NCI-H2196 treated with DMSO at 0.1 percent for 48 hours (cell line): ENCODE measurements at regions not wholly inside any gene's neighbourhood (a gene's known extent, or its start where the extent isn't known, plus 50 kb on each side); places are given as distances from the start of the nearest gene placed in this dataset.

Source experiments
- DNase-seq: peaks from one replicate; lab custom pipeline; 2025; ENCODE audit not compliant: unreplicated experiment; lab: John Stamatoyannopoulos, UW

GRCh38 chr5:90135779-90136378, 273.7 kb downstream of the CETN3 start:
- DNase-seq: no peak

DNA sequence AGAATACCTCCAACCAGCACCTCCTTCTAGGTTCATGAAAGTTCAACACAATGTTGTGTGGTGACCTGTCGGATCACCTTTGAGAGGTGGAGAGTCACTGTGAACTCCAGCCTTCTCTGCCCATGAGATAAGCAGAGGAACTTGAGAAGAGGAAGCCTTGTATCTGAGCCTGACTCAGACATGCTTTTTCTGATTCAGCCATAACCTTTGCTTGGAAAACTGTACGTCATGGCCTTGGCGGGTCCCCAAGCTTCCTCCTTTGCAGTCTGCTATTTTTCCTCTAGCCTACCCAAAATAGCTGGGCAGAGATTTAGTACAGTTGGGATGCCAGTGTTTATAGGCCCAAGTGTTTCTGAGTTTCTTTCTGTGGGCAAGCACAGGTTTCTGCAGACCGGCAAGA, 274.7 kb downstream of the CETN3 start:
- no peak for DNase-seq

DNA sequence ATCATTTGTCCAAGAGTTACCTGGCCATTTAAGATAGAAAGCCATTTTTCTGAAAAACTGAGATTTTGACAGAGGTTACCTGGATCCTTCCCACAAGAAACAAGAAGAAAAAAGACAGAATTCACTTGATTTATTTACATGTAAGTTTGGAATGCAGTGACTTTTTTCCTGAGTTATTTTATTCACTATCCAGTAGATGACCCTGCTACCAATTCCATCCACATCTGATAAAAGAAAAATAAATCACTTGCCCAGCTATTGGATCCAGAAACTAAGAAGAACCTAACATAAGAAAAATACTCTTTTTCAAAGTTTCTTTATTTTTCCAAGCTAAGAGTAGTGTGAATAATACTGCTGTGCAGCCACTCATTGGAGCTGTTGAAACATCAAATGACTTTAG, 275.2 kb downstream of the CETN3 start:
- no peak for DNase-seq

GRCh38 chr5:90133941-90134340, 275.6 kb downstream of the CETN3 start:
- no peak for DNase-seq

- no peak for DNase-seq
Measured at GRCh38 chr5:90131383-90132133, 278.0 kb downstream of the CETN3 start.

DNA sequence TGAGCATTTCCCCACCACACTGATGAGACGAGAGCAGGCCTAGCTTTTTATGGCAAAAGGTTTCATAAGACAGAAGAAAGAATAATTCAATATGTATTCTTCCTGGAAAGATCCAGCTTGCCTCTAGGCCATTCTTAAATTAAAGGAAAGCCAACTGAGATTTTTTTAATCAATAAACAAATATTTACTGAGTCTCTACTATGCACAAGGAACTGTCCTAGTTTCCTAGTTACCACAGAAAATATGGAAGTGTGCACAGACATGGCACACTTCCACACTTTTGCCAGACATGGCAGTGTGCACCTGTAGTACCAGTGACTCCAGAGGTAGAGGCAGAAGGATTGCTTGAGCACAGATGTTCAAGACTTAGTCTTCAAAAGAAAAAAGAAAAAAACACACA, 281.0 kb downstream of the CETN3 start:
- no peak for DNase-seq

DNA sequence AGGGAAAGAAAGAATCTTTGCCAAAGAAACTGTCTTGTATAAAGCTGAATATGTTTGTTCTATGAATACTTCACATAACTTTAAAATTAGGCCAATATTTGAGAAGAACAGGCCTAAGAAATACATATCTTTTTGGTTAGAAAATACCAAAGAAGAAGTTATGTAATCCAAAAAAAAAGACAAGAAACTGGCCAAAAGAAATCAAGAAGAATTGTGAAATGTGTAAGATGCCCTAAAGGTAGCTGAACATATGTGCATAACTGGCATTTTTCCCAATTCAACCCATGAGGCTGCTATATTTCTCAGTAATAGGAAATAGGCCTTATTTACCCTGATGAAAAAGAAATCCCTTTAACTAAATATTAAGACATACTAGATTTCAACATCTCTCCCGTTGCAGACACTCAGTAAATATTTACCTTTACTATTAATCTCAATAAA, 290.0 kb downstream of the CETN3 start:
- no peak for DNase-seq

GRCh38 chr5:90117005-90117404, 292.6 kb downstream of the CETN3 start:
- no peak for DNase-seq

GRCh38 chr5:90113108-90113507, 296.4 kb downstream of the CETN3 start:
- DNase-seq: no peak

GRCh38 chr5:90112033-90112692, 297.4 kb downstream of the CETN3 start:
- DNase-seq: no peak

GRCh38 chr5:90111364-90112032, 298.1 kb downstream of the CETN3 start:
- DNase-seq: no peak

GRCh38 chr5:90109285-90109684, 300.3 kb downstream of the CETN3 start:
- no peak for DNase-seq

DNA sequence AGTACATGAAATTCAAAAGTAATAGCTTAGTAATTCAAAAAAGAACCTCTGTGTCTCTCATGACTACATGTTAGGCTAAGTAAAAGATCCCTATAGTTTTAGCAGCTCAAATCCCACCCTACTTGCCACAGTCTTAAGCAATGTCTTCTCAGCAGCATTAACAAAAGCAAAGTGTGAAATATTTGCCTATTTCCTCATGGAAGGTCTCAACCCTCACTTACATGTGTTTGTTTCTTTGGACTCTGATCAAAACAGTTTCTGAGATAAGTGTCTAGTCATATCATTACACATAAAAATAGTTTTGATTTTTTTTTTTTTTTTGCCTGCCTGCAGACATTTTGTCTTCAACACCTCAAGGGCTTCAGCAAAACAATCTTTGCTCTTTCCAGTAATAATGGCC, 310.5 kb downstream of the CETN3 start:
- DNase-seq: no peak

- no peak for DNase-seq
Measured at GRCh38 chr5:90097082-90097477, 312.5 kb downstream of the CETN3 start.

- DNase-seq: no peak
Measured at GRCh38 chr5:90096415-90097081, 313.0 kb downstream of the CETN3 start.

DNA sequence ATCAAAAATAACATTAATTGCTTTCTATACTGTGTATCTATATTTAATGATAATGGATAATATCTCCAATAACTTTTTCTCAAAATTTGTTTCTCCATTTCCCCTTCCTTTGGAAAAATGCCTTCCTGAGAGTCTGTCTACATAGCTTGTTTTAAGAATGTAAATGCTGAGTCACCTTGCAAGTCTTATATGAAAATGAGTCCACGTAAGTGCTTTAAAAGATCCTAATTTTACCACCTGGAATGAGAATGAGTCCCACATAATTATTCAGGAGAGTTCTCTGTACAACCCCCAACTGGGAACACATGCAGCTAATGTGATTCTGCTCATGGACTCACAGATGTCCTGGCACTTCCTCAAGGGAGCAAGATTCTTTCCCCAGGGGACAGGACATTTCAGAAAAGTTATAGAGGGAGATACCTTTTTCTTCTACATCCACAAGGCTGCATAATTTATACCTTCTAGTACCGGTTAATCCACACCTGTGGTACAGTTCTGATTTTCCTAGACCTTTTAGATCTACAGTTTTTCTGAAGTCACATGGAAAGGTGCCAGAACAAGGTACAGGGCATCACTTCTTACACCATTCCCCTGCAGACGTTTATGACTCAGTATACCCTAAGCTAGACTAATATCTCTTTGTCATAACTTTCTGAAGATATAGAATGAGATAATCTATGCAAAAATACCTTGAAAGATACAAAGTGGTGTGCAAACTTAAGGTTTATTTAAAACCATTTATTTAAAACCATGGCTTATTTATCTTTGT, 314.1 kb downstream of the CETN3 start:
- no peak for DNase-seq

GRCh38 chr5:90093751-90094485, 315.6 kb downstream of the CETN3 start:
- DNase-seq: no peak

DNA sequence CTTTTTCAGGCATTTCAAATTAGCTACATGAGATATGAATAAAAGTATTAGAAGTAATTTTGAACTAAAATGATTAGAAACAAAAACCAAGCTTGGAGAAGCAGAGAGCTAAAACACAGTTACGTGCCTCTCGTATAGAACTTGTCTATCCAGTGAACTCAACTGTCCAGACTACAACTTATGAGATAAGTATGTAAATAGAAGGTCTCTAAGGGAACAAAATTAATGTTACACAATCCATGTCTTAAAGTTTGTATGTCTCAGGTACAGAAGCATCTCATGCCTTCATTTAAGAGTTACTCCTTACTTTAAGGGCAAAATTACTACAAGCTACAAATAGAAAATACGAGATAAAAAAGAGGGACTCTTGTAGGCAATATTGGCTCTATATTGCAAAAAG, 316.8 kb downstream of the CETN3 start:
- DNase-seq: no peak

- DNase-seq: no peak
Measured at GRCh38 chr5:90084342-90084741, 325.2 kb downstream of the CETN3 start.
